ENCODE measurements at regions not wholly inside any gene's neighbourhood (a gene's known extent, or its start where the extent isn't known, plus 50 kb on each side); places are given as distances from the start of the nearest gene placed in this dataset.

- ChIA-PET POLR2A (no interaction called here), CTCF (no interaction called here)
- no peak overlapping the region for H3K4me3 ChIP-seq (ENCODE audit: low read depth, low read length)
- TF ChIP-seq CTCF (IDR thresholded peaks at IDR 0.05; ENCODE audit: insufficient read depth, low read length, missing control alignments), result no peak
- no peak for DNase-seq (ENCODE audit: low read depth, low spot score)
Measured at GRCh38 chr12:72139411-72139810, 132.8 kb upstream of the TRHDE start.

DNA sequence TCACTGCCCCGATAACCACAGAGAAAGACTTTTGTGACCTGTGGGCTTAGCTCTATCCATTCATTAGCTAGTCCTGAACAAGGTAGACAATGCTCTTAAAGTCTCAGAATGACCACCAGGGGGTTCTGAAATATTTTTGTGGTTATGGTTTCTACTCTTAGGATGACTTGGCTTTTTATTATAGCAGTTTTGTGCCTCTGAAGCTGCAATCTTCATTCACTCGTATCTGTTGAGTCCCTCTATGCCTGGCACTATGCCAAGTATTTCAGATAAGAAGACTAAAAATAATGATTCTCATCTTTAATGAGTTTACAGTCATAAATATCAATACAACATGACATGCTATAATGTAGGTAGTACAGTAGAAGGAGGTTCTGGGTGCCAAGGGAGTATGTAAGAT is 130.8 kb upstream of the TRHDE start:
- CTCF ChIA-PET, result interaction anchor here (0.9 kb wide), 1 partner anchor 15 kb away, joined by 3 read pairs; no protein-coding TSS in a partner anchor
- no peak overlapping the region for H3K4me3 ChIP-seq (ENCODE audit: low read depth, low read length)
- POLR2A ChIA-PET, result no interaction called here
- peak; percentile 6 for TF ChIP-seq CTCF (IDR thresholded peaks at IDR 0.05; ENCODE audit: insufficient read depth, low read length, missing control alignments)
- no peak for DNase-seq (ENCODE audit: low read depth, low spot score)

DNA sequence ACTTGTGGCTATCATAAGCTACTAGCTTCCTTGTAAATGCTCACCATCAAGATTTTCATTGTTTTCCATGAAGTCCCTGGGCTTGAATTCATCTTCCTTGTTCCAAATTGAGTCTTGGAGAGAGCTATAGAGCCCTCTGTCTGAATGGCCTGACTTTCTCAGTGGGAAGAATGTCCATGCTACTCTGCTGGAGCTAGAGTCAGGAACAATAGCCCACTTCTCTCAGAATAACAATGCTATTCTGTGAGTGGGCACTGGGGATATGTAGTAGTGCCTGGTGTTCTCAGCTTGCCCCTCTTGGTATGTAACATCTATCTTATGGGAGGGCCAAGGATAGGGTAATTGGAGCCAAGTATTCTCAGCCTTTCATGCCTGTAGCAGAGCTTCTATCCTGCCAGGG is 127.6 kb upstream of the TRHDE start:
- no peak overlapping the region for H3K4me3 ChIP-seq (ENCODE audit: low read depth, low read length)
- ChIA-PET POLR2A (no interaction called here), CTCF (no interaction called here)
- TF ChIP-seq CTCF (IDR thresholded peaks at IDR 0.05; ENCODE audit: insufficient read depth, low read length, missing control alignments), result no peak
- DNase-seq (ENCODE audit: low read depth, low spot score), result no peak

DNA sequence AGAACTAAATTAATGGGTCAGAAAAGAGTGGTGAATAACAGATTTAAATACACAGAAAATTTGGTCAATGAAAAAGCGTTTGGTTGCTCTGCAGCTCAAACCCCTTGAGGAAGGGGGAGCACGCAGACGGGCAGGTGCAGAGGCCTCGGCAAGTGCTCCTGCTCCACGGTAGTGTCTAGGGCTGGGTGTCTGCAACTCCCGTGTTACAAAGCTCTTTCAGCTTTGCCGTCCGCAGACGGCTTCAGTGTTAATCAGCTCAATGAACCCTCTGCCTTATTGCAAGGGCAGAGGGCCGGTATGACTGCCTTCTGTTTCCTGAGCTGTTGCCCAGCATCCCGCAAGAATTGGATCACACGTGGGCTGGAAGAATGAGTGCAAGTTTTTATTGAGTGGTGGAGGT is 125.7 kb upstream of the TRHDE start:
- CTCF ChIA-PET, result no interaction called here
- POLR2A ChIA-PET, result no interaction called here
- DNase-seq (ENCODE audit: low read depth, low spot score), result no peak
- H3K4me3 ChIP-seq (ENCODE audit: low read depth, low read length), result no peak overlapping the region
- no peak for TF ChIP-seq CTCF (IDR thresholded peaks at IDR 0.05; ENCODE audit: insufficient read depth, low read length, missing control alignments)

- no peak for TF ChIP-seq CTCF (IDR thresholded peaks at IDR 0.05; ENCODE audit: insufficient read depth, low read length, missing control alignments)
- POLR2A ChIA-PET, result no interaction called here
- no peak for DNase-seq (ENCODE audit: low read depth, low spot score)
- CTCF ChIA-PET, result no interaction called here
- H3K4me3 ChIP-seq (ENCODE audit: low read depth, low read length), result no peak overlapping the region
Measured at GRCh38 chr12:72148709-72149108, 123.5 kb upstream of the TRHDE start.

GRCh38 chr12:72162875-72163274 is 109.3 kb upstream of the TRHDE start:
- POLR2A ChIA-PET, result no interaction called here
- CTCF ChIA-PET, result no interaction called here

More at GRCh38 chr12:72162875-72163274, 109.3 kb upstream of the TRHDE start:
- no peak for DNase-seq (ENCODE audit: low read depth, low spot score)
- H3K4me3 ChIP-seq (ENCODE audit: low read depth, low read length), result no peak overlapping the region
- TF ChIP-seq CTCF (IDR thresholded peaks at IDR 0.05; ENCODE audit: insufficient read depth, low read length, missing control alignments), result no peak
